ENCODE measurements at regions not wholly inside any gene's neighbourhood (a gene's known extent, or its start where the extent isn't known, plus 50 kb on each side); places are given as distances from the start of the nearest gene placed in this dataset.

- no peak overlapping the region for H3K27ac ChIP-seq (ENCODE audit: low read length)
- H3K4me3 ChIP-seq (ENCODE audit: low read length): no peak overlapping the region
- no peak overlapping the region for H3K4me2 ChIP-seq (ENCODE audit: low read length)
- no peaks in the 10 kb centered on the region for H3K79me2 ChIP-seq (ENCODE audit: low read length)
- BruUV-seq (replicated peaks): no TSS peak
- TF ChIP-seq, protein P1, sequence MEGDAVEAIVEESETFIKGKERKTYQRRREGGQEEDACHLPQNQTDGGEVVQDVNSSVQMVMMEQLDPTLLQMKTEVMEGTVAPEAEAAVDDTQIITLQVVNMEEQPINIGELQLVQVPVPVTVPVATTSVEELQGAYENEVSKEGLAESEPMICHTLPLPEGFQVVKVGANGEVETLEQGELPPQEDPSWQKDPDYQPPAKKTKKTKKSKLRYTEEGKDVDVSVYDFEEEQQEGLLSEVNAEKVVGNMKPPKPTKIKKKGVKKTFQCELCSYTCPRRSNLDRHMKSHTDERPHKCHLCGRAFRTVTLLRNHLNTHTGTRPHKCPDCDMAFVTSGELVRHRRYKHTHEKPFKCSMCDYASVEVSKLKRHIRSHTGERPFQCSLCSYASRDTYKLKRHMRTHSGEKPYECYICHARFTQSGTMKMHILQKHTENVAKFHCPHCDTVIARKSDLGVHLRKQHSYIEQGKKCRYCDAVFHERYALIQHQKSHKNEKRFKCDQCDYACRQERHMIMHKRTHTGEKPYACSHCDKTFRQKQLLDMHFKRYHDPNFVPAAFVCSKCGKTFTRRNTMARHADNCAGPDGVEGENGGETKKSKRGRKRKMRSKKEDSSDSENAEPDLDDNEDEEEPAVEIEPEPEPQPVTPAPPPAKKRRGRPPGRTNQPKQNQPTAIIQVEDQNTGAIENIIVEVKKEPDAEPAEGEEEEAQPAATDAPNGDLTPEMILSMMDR (conservative IDR thresholded peaks at IDR 0.05; ENCODE audit: low read depth, low read length): no peak
- TF ChIP-seq EZH2 (IDR thresholded peaks at IDR 0.05; ENCODE audit: low read length, unreplicated experiment) (no peak), EZH2phosphoT487 (IDR thresholded peaks at IDR 0.05; ENCODE audit: borderline replicate concordance, low read length) (no peak)
- no peaks in the 10 kb centered on the region for H3F3A ChIP-seq (ENCODE audit: low read length, unreplicated experiment)
- H3K4me1 ChIP-seq (ENCODE audit: insufficient read depth, low read length): no peaks in the 10 kb centered on the region
- no peak overlapping the region for H2AFZ ChIP-seq (ENCODE audit: low read length)
- no peaks in the 10 kb centered on the region for H3K9me2 ChIP-seq (replicated peaks; ENCODE audit: low read length)
- no peaks in the 10 kb centered on the region for H3K9me3 ChIP-seq (ENCODE audit: low read length)
- DNase-seq (no peak), ATAC-seq (no peak)
- H3K27me3 ChIP-seq (ENCODE audit: low read length): no peaks in the 10 kb centered on the region
- H3K36me3 ChIP-seq (ENCODE audit: low read depth, low read length): no peaks in the 10 kb centered on the region
- intact Hi-C loops (cut with micrococcal nuclease): no loop called here
- no peak overlapping the region for H3K9ac ChIP-seq (ENCODE audit: low read length)
- no peaks in the 10 kb centered on the region for H4K20me1 ChIP-seq (ENCODE audit: low read length)
- CTCF ChIA-PET: no interaction called here
- POLR2A ChIA-PET (ENCODE audit: unreplicated experiment): no interaction called here
These were observed 521.5 kb upstream of the SPRY2 start for GRCh38 chr13:80862456-80862855.

DNA sequence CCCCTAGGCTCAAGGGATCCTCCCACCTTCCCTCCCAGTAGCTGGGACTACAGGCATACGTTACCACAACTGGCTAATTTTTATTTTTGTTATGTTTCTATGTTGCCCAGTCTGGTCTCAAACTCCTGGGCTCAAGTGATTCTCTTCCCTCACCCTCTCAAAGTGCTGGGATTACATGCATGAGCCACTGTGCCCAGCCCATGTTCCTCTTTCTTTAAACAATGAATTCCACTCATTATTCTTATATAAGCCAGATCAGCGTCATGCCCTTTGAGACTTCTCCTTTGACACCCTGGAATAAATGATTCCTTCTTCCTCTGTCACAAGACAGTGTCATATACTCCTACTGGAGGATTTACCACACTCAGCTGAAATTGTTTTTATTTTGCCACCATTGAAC is 519.9 kb upstream of the SPRY2 start:
- no peak for TF ChIP-seq EZH2 (IDR thresholded peaks at IDR 0.05; ENCODE audit: low read length, unreplicated experiment)
- TF ChIP-seq, protein P1 (conservative IDR thresholded peaks at IDR 0.05; ENCODE audit: low read depth, low read length): no peak
- no peak for TF ChIP-seq EZH2phosphoT487 (IDR thresholded peaks at IDR 0.05; ENCODE audit: borderline replicate concordance, low read length)
- Histone ChIP-seq H3F3A (ENCODE audit: low read length, unreplicated experiment) (no peaks in the 10 kb centered on the region), H3K9me3 (ENCODE audit: low read length) (no peaks in the 10 kb centered on the region), H3K9ac (ENCODE audit: low read length) (no peak overlapping the region), H4K20me1 (ENCODE audit: low read length) (no peaks in the 10 kb centered on the region), H3K9me2 (replicated peaks; ENCODE audit: low read length) (no peaks in the 10 kb centered on the region), H3K4me1 (ENCODE audit: insufficient read depth, low read length) (no peaks in the 10 kb centered on the region), H3K36me3 (ENCODE audit: low read depth, low read length) (no peaks in the 10 kb centered on the region), H3K4me2 (ENCODE audit: low read length) (no peak overlapping the region), H3K79me2 (ENCODE audit: low read length) (no peaks in the 10 kb centered on the region), H2AFZ (ENCODE audit: low read length) (no peak overlapping the region), H3K4me3 (ENCODE audit: low read length) (no peak overlapping the region), H3K27me3 (ENCODE audit: low read length) (no peaks in the 10 kb centered on the region), H3K27ac (ENCODE audit: low read length) (no peak overlapping the region)
- ATAC-seq (no peak), DNase-seq (no peak)
- CTCF ChIA-PET: no interaction called here
- POLR2A ChIA-PET (ENCODE audit: unreplicated experiment): no interaction called here
- BruUV-seq (replicated peaks): no TSS peak
- intact Hi-C loops (cut with micrococcal nuclease): no loop called here

DNA sequence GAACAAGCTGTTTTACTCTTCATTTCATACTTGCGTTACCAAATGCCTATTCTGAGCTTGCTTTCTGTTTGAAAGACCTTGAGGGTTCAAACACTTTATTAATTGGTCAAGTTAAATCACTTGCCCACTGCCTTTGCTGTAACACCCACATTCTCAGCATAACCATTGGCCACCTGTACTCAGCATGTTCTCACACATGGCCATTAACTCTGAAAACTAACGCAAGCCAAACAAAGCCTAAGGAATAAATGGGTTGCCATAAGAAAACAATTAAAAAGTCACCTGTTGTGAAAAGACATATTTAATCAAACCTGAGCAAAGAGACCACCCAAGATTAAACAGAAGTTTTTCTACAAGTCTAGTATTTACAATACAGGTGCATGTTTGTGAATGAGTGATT is 517.2 kb upstream of the SPRY2 start:
- Histone ChIP-seq H3K9ac (ENCODE audit: low read length) (no peak overlapping the region), H3K27ac (ENCODE audit: low read length) (no peak overlapping the region), H4K20me1 (ENCODE audit: low read length) (no peaks in the 10 kb centered on the region), H3K4me2 (ENCODE audit: low read length) (no peak overlapping the region), H3K9me3 (ENCODE audit: low read length) (no peaks in the 10 kb centered on the region), H3F3A (ENCODE audit: low read length, unreplicated experiment) (no peaks in the 10 kb centered on the region), H3K36me3 (ENCODE audit: low read depth, low read length) (no peaks in the 10 kb centered on the region), H3K79me2 (ENCODE audit: low read length) (no peaks in the 10 kb centered on the region), H3K9me2 (replicated peaks; ENCODE audit: low read length) (no peaks in the 10 kb centered on the region), H2AFZ (ENCODE audit: low read length) (no peak overlapping the region), H3K4me3 (ENCODE audit: low read length) (no peak overlapping the region), H3K27me3 (ENCODE audit: low read length) (no peaks in the 10 kb centered on the region), H3K4me1 (ENCODE audit: insufficient read depth, low read length) (no peaks in the 10 kb centered on the region)
- TF ChIP-seq, protein P1 (conservative IDR thresholded peaks at IDR 0.05; ENCODE audit: low read depth, low read length): no peak
- no peak for TF ChIP-seq EZH2phosphoT487 (IDR thresholded peaks at IDR 0.05; ENCODE audit: borderline replicate concordance, low read length)
- no peak for TF ChIP-seq EZH2 (IDR thresholded peaks at IDR 0.05; ENCODE audit: low read length, unreplicated experiment)
- intact Hi-C loops (cut with micrococcal nuclease): no loop called here
- ChIA-PET POLR2A (ENCODE audit: unreplicated experiment) (no interaction called here), CTCF (no interaction called here)
- no TSS peak for BruUV-seq (replicated peaks)
- ATAC-seq (no peak), DNase-seq (no peak)
